ENCODE measurements at regions not wholly inside any gene's neighbourhood (a gene's known extent, or its start where the extent isn't known, plus 50 kb on each side); places are given as distances from the start of the nearest gene placed in this dataset.

DNA sequence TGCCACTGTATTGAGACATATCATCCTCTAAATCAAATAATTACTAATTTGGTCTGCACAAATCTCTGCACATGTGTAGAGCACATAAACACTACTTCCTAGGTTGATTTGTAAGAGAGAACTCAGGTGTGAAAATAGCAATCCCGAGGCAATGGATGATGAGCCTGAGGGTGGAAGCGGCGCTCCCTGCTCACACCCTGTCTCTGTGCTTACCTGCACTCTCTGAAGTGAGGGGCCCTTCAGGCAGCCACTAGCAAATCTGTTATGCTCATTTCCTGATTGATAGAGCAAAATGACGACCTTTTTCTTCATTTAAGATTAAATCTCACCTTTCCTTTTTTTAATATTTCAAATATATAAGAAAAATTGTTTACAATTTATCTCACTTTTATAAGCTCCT is 1995.7 kb upstream of the AGA start:
- TF ChIP-seq, protein P1, sequence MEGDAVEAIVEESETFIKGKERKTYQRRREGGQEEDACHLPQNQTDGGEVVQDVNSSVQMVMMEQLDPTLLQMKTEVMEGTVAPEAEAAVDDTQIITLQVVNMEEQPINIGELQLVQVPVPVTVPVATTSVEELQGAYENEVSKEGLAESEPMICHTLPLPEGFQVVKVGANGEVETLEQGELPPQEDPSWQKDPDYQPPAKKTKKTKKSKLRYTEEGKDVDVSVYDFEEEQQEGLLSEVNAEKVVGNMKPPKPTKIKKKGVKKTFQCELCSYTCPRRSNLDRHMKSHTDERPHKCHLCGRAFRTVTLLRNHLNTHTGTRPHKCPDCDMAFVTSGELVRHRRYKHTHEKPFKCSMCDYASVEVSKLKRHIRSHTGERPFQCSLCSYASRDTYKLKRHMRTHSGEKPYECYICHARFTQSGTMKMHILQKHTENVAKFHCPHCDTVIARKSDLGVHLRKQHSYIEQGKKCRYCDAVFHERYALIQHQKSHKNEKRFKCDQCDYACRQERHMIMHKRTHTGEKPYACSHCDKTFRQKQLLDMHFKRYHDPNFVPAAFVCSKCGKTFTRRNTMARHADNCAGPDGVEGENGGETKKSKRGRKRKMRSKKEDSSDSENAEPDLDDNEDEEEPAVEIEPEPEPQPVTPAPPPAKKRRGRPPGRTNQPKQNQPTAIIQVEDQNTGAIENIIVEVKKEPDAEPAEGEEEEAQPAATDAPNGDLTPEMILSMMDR (IDR thresholded peaks at IDR 0.05), result no peak
- no peak for TF ChIP-seq POLR2A (IDR thresholded peaks at IDR 0.05)
